Ovary (tissue), 7 donors: ENCODE measurements at regions not wholly inside any gene's neighbourhood (a gene's known extent, or its start where the extent isn't known, plus 50 kb on each side); places are given as distances from the start of the nearest gene placed in this dataset.

Source experiments
- DNase-seq, 5 donors: peaks; one replicate each; pipeline ENCODE4 v3.0.0-alpha.2; 2019 to 2020
- H3K27ac ChIP-seq, 2 donors: fragments of 200-600 bp; one replicate each; pipeline versions ENCODE4 v1.5.1 to v1.8.0; 2019 to 2022
- H3K27me3 ChIP-seq: fragments of 200-600 bp; one replicate; pipeline ENCODE4 v1.8.0; 2022
- H3K36me3 ChIP-seq: fragments of 200-600 bp; sonication (generic); one replicate; pipeline ENCODE4 v1.5.1; 2019
- H3K4me1 ChIP-seq: one replicate; pipeline ENCODE4 v1.8.1; 2013; ENCODE audit warnings: mild to moderate bottlenecking, moderate library complexity; ENCODE audit not compliant: insufficient read depth
- H3K4me3 ChIP-seq: fragments of 200-600 bp; sonication (generic); one replicate; pipeline ENCODE4 v1.5.1; 2017
- H3K9me3 ChIP-seq, 2 donors: fragments of 200-600 bp in 1 of 2; sonication (generic) in 1 of 2; one replicate each; pipeline versions ENCODE4 v1.5.1 to v1.8.1; 2013 to 2019; ENCODE audit warnings: mild to moderate bottlenecking in 1 of 2, moderate library complexity in 1 of 2
- CTCF ChIP-seq, 3 donors: fragments of 450-650 bp in 2 of 3; fragments of 200-600 bp in 1 of 3; IDR thresholded peaks; one replicate each; pipeline versions ENCODE4 v1.5.1 to v1.8.0; 2016 to 2022; ENCODE audit warnings: antibody characterized with exemption in 3 of 3, mild to moderate bottlenecking in 1 of 3
- EP300 ChIP-seq: sonication (generic); formaldehyde crosslinking; IDR thresholded peaks from one replicate; pipeline ENCODE4 v1.6.1; 2017; ENCODE audit warnings: antibody characterized with exemption
- POLR2A ChIP-seq: fragments of 450-650 bp; IDR thresholded peaks from one replicate; pipeline ENCODE4 v1.6.1; 2017; ENCODE audit warnings: antibody characterized with exemption, mild to moderate bottlenecking, moderate library complexity
- WGBS, 3 donors: extraction: QIAGEN DNeasy Blood & Tissue Kit in 1 of 3; methylation state at CpG; one replicate each; pipeline versions ENCODE4 v1.1.5 to v1.1.7; 2013 to 2017; 5-methylcytosine and 5-hydroxymethylcytosine counted together
- intact Hi-C, 4 donors: fragments of 100-400 bp; cut with DNase I; formaldehyde crosslinking; loops; one replicate each; pipeline versions ENCODE4 v1.11.0 to v1.15.1; 2022 to 2023
- donor health status: DM: no; HTN: no; CAD: no; lungs with moderate emphysema.
- donor health status: DM: no; HTN: no; CAD: no.
- donor health status: Bipolar disorder and iron deficiency.
- donor health status: DM: no; HTN: no; CAD: no.
- donor health status: DM: yes; HTN: yes; CAD: no.

GRCh38 chr20:57999465-58000111, 228.9 kb downstream of the ANKRD60 start:
- Histone ChIP-seq H3K36me3 (no peaks in the 10 kb centered on the region), H3K27me3 (no peaks in the 10 kb centered on the region), H3K27ac (no peak overlapping the region), H3K4me1 (peaks cover 14% of the 10 kb centered on the region), H3K9me3 (no peaks in the 10 kb centered on the region), H3K4me3 (no peak overlapping the region)
- WGBS, 3 donors: 14 to 17% (median 17%) methylated on average over 17 of the region's 17 CpGs
- TF ChIP-seq EP300 (no peak), CTCF (IDR thresholded peaks at IDR 0.05) (no peak), POLR2A (no peak)
- DNase-seq: no peak
- intact Hi-C loops: loop anchor here in 1 of 4 donors (10.0 kb wide), 1 partner anchor 175 kb away; no protein-coding TSS in a partner anchor

- intact Hi-C loops: loop anchor here in 1 of 4 donors (10.0 kb wide), 1 partner anchor 176 kb away; no protein-coding TSS in a partner anchor
- 58 to 63% (median 60%) methylated on average over 9 of the region's 9 CpGs for WGBS, 3 donors
These were observed 229.4 kb downstream of the ANKRD60 start for GRCh38 chr20:57998981-57999464.

GRCh38 chr20:57998276-57998675, 230.2 kb downstream of the ANKRD60 start:
- no peaks in the 10 kb centered on the region for H3K9me3 ChIP-seq
- no peak overlapping the region for H3K27ac ChIP-seq
- H3K27me3 ChIP-seq: no peaks in the 10 kb centered on the region
- H3K4me1 ChIP-seq: peaks cover 11% of the 10 kb centered on the region
- H3K4me3 ChIP-seq: no peak overlapping the region
- TF ChIP-seq CTCF (IDR thresholded peaks at IDR 0.05) (no peak), EP300 (no peak), POLR2A (no peak)
- no peak for DNase-seq
- H3K36me3 ChIP-seq: no peaks in the 10 kb centered on the region
- WGBS, 3 donors: 94 to 96% (median 96%) methylated on average over 6 of the region's 6 CpGs
- intact Hi-C loops: loop anchor here in 1 of 4 donors (10.0 kb wide), 1 partner anchor 177 kb away; no protein-coding TSS in a partner anchor

More at GRCh38 chr20:57998981-57999464, 229.4 kb downstream of the ANKRD60 start:
- DNase-seq: no peak
- Histone ChIP-seq H3K27me3 (no peaks in the 10 kb centered on the region), H3K36me3 (no peaks in the 10 kb centered on the region), H3K9me3 (no peaks in the 10 kb centered on the region), H3K27ac (no peak overlapping the region), H3K4me3 (no peak overlapping the region), H3K4me1 (peaks cover 11% of the 10 kb centered on the region)
- TF ChIP-seq CTCF (IDR thresholded peaks at IDR 0.05) (no peak), POLR2A (no peak), EP300 (no peak)

DNA sequence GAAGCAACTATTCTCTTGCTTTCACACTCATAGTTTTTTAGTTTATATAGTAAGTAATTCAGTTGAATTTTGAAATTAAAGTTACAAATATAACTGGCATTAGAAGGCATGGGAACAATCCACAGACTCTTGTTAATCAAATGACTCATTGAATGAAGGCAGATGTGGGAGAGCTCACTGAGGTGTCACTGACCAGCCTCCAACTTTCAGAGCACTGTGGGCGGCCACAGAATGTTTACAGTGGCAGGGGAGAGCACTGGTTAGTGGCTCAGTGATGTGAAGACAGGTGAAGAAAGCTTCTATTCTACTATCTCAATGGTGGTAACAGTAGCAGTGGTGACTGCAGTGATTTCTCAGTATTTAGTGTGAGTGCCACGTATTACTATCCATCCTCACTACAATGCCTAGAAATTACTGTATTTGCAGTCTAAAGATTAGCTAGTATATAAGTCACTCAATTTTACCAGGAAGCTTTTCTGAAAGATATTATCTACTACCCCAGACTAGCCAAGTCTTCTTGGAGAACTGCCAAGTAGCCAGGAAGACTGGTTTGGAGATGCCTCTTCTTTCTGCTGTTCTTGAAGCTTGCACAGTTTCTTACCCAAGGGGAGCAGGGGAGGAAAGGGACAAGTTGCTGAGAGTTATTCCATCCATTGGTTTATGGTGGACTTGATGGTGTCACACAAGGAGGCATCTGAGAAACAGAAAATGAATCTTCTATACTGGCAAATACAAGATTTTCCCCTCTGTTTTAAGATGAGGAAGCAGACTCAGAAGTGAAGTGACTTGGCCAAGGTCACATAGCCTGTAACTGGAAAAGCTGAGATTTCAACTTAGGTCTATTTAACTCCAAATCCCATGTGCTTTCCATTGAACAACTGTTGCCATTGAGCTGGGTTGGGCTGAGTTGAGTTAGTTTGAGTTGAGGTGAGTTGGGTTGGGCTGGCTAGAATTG, 231.2 kb downstream of the ANKRD60 start:
- intact Hi-C loops: loop anchor here in 1 of 4 donors (10.0 kb wide), 1 partner anchor 178 kb away; no protein-coding TSS in a partner anchor
- no peak for TF ChIP-seq CTCF (IDR thresholded peaks at IDR 0.05)
- no peak for TF ChIP-seq EP300
- no peak for TF ChIP-seq POLR2A
- H3K36me3 ChIP-seq: no peaks in the 10 kb centered on the region
- H3K4me3 ChIP-seq: no peak overlapping the region
- no peak overlapping the region for H3K27ac ChIP-seq
- 82 to 90% (median 87%) methylated on average over 2 of the region's 2 CpGs for WGBS, 3 donors
- no peaks in the 10 kb centered on the region for H3K27me3 ChIP-seq
- no peak for DNase-seq
- peaks cover 11% of the 10 kb centered on the region for H3K4me1 ChIP-seq
- H3K9me3 ChIP-seq: no peaks in the 10 kb centered on the region
